ENCODE measurements at regions not wholly inside any gene's neighbourhood (a gene's known extent, or its start where the extent isn't known, plus 50 kb on each side); places are given as distances from the start of the nearest gene placed in this dataset.
"Not testable (repeated sequence)": the region's sequence is repeated elsewhere in the genome, so short reads cannot be mapped to it uniquely, and the experiment has no call there.

DNA sequence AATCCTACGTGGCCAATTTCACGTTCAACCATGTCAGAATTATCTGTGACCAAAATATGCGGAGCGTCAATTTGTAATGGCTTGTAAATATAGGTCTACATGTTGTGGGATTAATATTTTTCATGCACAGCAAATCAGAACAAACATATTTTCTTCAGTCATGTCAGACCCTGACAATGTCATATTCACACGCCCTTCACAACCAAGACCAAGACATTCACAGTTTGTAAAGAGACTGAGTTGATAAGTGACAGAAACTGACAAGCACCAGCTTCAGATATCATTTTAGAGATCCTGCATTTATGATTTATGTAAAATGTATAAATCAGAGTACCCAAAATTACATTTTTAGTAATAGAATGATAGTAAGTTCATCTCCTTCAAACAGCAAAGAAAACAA is 57.3 kb upstream of the NOVA1 start:
- no peak for DNase-seq

DNA sequence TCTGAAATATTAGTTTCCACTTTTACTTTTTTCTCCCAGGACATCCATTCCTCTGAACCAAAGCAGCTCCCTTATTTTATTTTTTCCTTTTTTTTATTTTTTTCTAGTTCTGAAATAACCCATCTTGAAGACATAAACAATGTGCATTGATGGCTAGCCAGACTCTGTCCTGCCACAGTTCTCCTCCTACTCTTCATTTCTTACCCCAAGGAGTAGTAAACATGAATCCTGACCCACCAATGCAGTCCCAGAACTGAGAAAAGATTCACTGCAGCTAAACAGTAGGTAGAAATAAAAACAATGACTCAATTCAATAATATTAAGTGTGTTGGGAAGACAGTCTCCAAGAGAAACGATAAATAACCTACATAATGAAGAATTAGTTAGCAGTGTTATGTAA is 65.7 kb upstream of the NOVA1 start:
- DNase-seq, result no peak

DNA sequence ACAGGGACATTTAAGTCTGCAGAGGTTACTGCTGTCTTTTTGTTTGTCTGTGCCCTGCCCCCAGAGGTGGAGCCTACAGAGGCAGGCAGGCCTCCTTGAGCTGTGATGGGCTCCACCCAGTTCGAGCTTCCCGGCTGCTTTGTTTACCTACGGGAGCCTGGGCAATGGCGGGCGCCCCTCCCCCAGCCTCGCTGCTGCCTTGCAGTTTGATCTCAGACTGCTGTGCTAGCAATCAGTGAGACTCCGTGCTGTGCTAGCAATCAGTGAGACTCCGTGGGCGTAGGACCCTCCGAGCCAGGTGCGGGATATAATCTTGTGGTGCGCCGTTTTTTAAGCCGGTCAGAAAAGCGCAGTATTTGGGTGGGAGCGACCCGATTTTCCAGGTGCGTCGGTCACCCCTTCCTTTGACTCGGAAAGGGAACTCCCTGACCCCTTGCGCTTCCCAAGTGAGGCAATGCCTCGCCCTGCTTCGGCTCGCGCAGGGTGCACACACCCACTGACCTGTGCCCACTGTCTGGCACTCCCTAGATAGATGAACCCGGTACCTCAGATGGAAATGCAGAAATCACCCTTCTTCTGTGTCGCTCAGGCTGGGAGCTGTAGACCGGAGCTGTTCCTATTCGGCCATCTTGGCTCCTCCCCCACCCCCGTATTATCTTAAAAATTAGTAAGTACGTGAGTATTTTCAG is 81.0 kb upstream of the NOVA1 start:
- not testable (repeated sequence) for DNase-seq

DNA sequence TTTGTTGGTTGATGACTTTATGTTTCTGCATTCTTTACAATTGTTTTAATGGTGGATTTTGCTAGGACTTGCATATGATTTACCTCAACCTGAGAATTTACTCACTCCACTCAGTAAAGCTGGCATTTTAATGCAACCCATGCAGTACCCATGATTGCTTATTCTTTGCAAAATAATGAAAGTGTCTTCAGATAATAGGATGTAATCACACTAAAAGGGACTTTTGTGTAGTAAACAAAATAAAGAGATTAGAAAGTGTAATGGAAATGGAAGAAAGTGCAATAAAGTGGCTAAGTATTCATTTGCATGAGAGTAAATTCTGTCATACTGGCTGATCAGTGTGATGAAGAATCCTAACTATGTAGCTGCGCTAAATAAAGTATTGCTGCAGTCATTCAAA is 87.6 kb upstream of the NOVA1 start:
- no peak for DNase-seq

DNA sequence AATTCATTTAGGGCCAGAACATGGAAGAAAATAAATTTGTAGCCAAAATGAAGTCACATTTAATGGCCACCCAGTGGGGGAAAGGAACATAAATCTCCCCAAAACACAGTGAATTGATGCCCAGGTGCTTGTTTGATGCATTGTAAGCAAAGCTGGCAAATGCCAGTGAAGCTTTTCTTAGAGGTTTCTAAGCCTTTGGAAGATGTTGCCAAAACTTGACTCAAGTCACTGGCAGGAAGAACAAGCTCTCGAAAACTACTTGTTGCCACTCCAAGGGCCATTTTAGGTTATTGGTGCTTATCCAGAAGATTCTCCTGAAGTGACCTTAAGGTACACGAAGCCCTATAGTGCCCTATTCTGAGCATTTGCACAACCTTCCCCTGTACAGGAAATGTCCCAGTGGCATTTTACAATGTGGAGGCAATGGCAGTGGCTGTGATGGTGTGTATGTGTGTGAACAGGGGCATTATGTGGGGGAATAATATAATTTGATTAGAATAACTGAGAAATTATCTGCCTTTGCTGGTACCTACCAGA is 89.5 kb upstream of the NOVA1 start:
- no peak for DNase-seq

DNA sequence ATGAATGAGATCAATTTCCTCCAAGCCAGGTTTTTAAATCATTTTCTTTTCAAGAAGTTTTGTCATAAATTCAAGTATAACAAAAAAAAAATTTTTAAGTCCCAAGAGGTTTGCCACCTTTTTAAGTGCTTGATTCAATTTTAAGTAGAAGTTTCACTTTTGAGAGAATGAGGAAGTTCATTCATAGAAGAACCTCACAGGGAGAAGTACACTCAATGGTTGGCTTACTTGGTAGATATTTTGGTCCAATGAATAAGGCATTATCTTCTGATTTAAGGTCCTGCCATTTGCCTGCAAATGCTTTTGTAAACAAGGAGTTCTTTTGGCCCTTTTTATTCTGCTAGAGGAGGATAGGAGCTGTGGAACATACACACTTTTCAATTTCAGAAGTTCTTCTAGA is 96.7 kb upstream of the NOVA1 start:
- DNase-seq, result no peak

DNA sequence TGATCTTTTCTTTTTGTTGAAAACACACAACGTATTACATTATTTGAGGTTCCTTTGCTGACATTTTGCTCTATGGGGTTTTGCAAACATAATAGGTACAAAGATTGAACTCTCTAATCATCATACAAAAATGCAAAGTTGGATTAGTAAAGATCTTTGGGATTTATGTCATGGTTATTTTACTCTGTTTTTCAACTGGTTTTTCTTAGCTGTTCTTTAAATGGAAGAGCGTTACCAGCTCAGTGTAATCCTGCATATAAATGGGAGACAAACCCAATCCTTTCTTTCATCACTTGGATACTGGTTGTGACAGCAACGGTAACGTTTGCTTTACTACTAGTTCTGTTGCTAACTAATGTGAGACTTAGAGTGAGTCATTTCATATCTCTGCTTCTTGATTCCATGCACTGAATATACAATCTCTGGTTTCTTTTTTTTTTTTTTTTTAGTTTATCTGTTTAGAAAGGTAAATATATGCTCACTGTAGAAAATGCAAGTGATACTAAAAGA is 104.9 kb upstream of the NOVA1 start:
- no peak for DNase-seq

DNA sequence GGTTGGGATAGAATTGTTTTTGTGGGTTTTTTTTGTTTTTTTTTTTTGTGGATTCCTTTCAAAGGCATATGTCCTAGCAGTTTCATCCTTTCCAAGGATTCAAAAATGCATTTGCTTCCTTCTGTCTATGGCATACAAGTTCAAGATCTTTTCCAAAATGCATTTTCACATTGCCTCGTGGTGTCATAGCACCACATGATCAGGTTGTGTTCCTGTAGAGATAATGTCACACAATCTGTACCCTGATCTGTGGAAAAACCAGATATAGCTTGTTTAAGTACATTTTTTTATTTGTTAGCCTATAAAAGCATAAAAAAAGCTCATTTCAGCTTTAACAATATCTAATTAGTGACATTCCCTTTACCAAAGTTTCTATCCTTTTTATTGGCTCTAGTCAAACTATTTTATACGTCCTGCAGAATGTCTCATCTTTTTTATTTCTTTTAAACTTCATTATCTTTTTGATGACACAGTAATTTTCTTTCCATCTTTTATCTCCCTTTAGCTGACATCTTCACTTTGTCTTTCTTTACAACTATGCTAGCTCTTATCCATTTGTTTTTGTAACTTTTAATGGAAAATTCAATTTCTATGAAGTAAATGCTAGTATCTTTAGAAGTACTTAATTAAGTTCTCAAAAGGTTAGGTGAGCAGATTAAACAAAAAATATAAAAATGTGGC is 106.0 kb upstream of the NOVA1 start:
- no peak for DNase-seq

DNA sequence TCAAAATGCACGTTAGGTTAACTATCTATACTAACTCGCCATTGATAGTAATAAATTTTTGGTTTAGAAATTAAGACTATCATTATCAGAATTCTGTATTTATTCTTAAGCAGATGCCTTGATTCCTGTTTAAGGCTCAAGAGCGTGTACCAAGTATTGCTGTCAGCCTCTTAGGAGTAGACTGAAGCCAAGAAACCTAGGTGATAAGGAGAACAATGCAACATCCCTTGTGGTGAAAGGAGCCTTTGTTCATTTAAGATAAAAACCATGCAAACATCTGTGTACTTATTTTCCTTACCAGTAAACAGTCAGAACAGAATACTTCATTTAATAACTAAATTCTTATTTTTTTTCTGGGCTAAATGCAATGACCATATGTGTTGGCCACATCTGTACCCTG is 109.4 kb upstream of the NOVA1 start:
- DNase-seq, result no peak

DNA sequence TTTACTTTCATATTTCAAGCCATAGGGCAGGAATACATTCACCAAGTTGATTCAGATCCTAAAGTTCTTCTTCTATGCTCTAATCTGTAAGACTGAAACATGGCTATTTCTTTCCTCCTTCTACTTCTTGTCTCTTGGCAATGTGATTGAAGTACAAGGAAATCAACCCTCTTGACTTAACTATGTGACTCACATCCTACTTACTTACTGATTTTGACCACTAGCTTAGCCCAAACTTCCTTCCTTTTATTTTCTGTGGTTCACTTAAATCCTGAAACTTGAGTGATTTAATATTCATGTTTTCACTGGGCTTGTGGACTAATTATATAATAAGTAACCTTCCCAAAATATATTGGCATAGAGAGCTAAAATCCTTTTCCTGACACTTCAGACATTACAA is 111.2 kb upstream of the NOVA1 start:
- DNase-seq, result no peak

DNA sequence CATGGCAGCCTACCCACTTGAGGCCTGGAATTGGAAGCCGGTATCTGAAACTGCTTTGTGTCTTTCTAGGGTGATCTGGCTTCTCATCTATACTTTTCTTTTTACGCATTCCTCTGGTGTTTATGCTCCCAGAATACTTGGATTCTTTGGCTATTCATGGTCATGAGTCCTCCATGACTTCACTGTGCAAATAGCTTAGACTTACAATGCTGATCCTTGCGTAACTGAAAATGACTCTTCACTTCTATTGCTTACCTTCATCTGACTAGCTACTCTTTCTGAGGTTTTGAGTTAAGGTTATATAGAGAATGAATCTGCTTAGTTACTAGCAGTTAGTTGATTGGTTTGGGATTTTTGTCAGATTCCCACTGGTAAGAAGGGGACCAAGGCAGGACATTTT is 121.7 kb upstream of the NOVA1 start:
- DNase-seq, result no peak

DNA sequence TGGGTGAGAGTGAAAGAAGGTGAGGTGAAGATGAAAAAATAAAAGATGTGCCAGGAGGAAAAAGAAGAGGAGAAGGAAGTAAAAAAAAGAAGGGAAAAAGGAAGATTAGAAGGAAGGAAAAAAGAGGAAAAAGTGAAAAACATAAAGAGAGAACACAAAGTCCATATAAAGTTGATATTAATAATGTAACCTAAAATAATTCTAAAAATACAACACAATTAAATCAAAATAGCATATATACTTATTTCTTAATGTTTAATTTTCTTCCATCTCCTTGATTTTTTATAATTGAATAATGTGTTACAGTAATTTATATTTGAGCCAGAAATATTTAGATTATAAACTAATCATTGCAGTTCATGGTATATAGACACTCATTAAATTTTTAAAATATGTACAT is 124.4 kb upstream of the NOVA1 start:
- DNase-seq, result no peak

DNA sequence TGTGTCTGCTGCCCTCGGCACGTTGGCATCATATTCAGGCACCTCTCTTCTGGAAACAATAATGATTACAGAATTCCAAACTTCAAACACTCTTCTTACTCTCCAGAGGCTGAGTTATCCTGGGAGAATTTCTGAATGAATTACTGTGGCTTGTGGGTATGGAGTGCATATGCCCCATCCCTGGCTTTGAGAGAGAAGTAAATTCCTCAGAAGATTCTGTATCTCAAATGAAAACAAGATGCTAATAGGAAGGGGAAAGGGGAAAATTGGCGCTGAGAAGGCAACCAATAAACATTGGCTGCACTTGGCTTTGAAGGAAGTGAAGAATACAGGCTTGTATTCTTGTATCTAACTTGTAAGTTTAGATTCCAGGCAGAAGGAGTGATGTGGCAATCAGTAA is 132.0 kb upstream of the NOVA1 start:
- DNase-seq, result no peak

DNA sequence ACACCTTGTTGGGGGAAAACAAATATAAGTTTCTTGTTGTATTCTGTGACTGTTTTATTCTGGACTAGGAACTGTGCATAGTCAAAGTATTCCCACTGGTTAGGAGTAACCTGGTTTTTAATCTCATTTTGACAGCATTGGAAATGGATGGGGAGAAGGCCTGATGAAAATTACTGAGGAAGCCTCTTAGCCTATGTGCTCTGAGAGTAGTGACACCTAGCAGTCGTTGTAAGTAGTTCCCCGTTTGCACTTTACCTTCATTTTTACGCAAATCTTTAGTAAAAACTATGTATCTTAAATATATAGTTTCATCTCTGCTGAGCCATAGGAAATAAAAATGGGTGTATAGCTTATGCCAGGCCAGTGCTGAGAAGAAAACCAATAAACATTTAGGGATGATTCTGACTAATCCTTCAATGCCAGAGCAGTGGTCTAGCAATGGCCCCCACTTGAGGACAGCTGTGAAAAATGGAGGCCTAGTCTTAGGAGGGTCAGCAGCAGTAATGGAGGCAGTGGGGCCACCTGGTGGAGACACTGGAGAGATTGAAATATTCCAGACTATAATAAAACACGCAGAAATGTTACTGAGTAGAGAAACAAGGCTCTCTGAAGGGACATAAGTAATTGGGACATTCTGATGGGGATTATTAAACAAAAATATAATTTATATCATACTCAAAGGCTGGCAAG is 133.2 kb upstream of the NOVA1 start:
- DNase-seq, result no peak

DNA sequence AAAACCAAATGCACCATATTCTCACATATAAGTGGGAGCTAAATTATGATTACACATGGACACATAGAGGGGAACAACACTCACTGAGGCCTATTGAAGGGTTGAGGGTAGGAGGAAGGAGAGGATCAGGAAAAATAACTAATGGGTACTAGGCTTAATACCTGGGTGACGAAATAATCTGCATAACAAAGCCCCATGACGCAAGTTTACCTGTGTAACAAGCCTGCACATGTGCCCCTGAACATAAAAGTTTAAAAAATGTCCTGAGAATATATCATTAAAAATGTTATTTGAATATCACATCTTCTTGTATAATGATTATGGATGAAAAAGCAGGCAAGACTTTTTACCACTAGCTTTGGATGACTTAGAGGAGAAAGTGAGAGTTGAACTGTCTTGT is 138.0 kb upstream of the NOVA1 start:
- DNase-seq, result no peak

DNA sequence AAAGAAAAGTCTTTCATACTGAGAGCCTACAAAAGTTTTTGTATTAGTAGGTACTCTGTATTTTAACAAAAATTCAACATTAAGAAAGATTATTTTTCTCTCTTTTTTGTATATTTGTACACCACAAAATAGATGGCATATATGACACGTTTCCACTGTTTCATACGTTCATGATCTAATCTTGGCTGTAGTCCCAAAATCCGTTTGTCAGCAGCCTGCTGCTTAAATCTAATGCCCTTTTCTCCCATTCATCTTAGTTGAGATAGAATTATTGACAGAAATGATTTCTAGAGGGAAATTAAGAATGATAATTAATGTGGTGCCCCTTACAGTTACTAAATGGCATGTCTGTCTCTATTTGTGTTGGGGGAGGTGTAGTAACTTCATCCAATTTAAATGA is 140.7 kb upstream of the NOVA1 start:
- no peak for DNase-seq

DNA sequence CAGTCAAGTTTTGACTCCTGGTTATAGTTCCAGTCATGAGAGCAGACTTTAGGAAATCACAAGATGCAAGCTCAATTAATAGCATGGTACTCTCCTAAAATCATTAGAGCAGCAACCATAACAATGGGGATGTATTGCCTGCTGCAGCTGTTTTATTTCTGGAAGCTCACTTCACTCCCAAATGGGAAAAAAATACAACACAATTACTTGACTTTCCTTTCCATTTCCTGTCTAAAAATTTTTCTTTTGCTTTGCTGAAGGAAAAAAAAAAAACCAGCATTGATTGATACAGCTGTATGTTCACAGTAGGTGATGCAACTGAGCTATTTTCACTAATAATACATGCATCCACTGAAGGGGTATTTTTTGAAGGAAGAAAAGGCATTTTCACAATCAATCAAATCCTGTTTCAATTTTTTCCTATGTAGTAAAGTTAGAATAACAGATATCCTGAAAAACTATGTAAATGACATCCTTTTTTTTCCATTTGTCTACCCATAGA is 143.9 kb upstream of the NOVA1 start:
- DNase-seq, result no peak

DNA sequence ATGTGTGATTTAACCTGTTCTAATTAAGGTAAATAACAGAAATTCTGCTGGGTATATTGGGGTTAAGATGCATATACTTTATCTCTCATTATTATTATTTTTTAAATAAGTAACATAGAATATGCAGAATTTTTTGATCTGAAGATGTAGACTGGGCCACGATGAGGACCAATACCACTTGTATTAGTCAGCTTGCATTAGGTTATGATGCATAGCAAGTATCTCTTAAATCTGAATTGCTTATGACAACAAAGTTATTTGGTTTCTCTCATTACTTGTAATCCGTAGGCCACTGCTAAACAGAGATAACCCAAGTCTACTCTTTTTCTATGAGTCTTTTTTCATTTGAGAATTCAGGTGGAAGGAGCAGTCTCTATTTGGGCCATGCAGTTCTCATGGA is 145.5 kb upstream of the NOVA1 start:
- no peak for DNase-seq

DNA sequence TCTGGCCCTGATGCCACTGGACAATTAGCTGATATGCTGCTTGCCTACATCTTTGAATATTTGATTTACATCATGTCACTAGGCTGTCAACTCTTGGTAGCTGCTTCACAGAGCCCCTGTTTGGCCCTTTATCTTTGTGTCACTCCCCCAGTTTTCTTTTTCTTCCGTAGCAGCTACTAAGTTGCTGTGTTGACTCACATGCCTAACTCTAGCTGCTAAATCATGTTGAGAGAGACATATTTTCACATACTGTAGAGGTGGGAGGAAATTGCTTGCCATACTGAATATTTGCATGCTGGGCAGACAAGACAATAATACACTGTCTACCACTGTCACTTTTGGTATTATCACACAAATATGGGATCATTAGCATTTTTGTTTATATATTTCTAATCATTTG is 147.1 kb upstream of the NOVA1 start:
- no peak for DNase-seq

DNA sequence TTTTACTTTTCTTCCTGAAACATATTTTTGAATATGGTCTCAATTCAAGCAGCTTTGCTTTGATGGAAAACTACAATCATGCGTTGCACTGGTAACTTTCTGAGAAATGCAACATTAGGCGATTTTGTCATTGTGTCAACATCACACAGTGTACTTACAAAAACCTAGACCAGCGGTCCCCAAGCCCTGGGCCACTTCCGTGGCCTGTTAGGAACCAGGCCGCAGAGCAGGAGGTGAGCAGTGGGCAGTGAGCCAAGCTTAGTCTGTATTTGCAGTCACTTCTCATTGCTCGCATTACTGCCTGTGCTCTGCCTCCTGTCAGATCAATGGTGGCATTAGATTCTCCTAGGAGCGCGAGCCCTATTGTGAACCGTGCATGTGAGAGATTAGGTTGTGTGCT is 163.7 kb upstream of the NOVA1 start:
- no peak for DNase-seq

DNA sequence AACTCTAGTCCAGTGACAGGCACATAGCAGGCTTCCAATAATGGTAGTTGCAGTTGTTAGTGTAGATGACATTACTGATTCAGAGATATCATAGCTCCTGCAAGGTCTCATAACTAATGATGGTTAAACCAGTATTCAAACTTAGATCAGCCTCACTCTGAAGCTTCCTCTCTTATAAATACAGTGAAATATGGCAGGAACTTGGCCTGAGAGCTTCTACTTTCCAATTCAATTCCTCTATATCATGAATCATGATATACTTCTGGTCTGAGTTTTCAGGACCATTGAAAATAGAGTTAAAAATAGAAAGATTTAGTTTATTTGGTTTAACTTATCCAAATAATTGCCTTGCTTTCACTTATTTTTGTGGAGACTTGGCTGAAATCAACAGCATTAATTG is 167.5 kb upstream of the NOVA1 start:
- no peak for DNase-seq

DNA sequence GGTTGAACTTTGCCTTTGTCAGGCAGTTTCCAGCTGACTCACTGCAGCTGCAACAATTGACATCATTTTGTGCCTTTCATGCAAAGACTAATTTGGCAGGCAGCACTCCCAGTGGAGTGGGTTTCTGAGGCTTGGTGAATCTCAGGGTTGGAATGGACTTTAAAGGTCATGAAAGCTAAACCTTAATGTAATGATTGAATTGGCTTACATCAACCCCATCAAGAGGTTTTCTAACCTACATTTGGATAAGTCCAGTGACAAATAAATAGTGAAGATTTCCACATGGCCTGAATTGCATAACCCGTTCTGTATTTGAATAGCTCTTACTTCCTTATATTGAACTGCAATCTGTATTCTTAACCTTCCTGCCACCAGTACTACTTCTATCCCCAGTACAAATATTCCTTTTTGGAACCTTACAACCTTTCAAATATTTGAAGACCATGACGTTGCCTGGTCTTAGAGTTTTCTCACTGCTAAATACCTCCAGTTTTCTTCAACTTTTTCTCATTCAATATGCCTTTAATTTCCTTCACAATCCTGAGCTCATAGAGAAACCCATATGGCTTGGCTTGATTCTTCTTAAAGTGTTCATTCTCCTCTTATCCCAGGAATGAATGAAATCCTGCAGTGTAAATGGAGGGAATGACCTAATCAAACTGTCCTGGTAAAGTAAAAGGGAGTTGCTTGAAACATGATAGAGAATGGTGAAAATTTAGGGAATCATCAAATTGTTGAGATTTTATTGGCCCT is 168.1 kb upstream of the NOVA1 start:
- no peak for DNase-seq

Data from left kidney (tissue), 1 donor.